Neural cell (in vitro differentiated cells): ENCODE measurements at regions not wholly inside any gene's neighbourhood (a gene's known extent, or its start where the extent isn't known, plus 50 kb on each side); places are given as distances from the start of the nearest gene placed in this dataset.

Experiments used
- H2AFZ ChIP-seq: fragments of 200-600, 300-800 bp; sonication (generic), shearing (Covaris generic); 2 replicates; pipeline ENCODE4 v1.6.0; 2014; ENCODE audit warnings: low read depth, mild to moderate bottlenecking, antibody characterized with exemption, low read length, moderate library complexity
- H3F3A ChIP-seq: fragments of 200-600 bp; shearing (Covaris generic); 2 replicates; pipeline ENCODE4 v1.6.1; 2016; ENCODE audit warnings: mild to moderate bottlenecking, moderate library complexity, mixed read lengths, antibody characterized with exemption, low read length; ENCODE audit not compliant: insufficient read depth, poor library complexity, severe bottlenecking
- H3K27ac ChIP-seq: fragments of 200-600, 300-800 bp; sonication (generic), shearing (Covaris generic); 2 replicates; pipeline ENCODE4 v1.5.1; 2014; ENCODE audit warnings: mild to moderate bottlenecking, low read length, moderate library complexity
- H3K27me3 ChIP-seq: fragments of 300-800, 200-600 bp; sonication (generic), shearing (Covaris generic); 2 replicates; pipeline ENCODE4 v1.6.0; 2014; ENCODE audit warnings: mild to moderate bottlenecking, low read depth, low read length, moderate library complexity; ENCODE audit not compliant: insufficient read depth
- H3K36me3 ChIP-seq: fragments of 300-800, 200-600 bp; sonication (generic), shearing (Covaris generic); 2 replicates; pipeline ENCODE4 v1.5.1; 2014; ENCODE audit warnings: mild to moderate bottlenecking, antibody characterized with exemption, low read length, moderate library complexity; ENCODE audit not compliant: insufficient read depth
- H3K4me2 ChIP-seq: fragments of 300-800, 200-600 bp; sonication (generic), shearing (Covaris generic); 2 replicates; pipeline ENCODE4 v1.6.0; 2014; ENCODE audit warnings: mild to moderate bottlenecking, low read length
- H3K4me3 ChIP-seq: fragments of 300-800, 200-600 bp; sonication (generic), shearing (Covaris generic); 2 replicates; pipeline ENCODE4 v1.5.1; 2014; ENCODE audit warnings: mild to moderate bottlenecking, low read length, moderate library complexity
- H3K79me2 ChIP-seq: fragments of 200-600 bp; shearing (Covaris generic); replicated peaks from 2 replicates; pipeline ENCODE4 v1.6.0; 2014; ENCODE audit warnings: mild to moderate bottlenecking, low read length, moderate library complexity; ENCODE audit not compliant: insufficient read depth
- H3K9ac ChIP-seq: fragments of 300-800, 200-600 bp; sonication (generic), shearing (Covaris generic); 2 replicates; pipeline ENCODE4 v1.6.1; 2016; ENCODE audit warnings: mild to moderate bottlenecking, low read length, mixed read lengths
- H3K9me2 ChIP-seq: fragments of 200-600 bp; shearing (Covaris generic); 2 replicates; pipeline ENCODE4 v1.6.1; 2016; ENCODE audit warnings: mild to moderate bottlenecking, low read length, mixed read lengths; ENCODE audit not compliant: insufficient read depth
- H3K9me3 ChIP-seq: fragments of 200-600, 300-800 bp; sonication (generic), shearing (Covaris generic); 2 replicates; pipeline ENCODE4 v1.6.1; 2016; ENCODE audit warnings: mild to moderate bottlenecking, mixed run types, low read length, moderate library complexity, mixed read lengths
- H4K20me1 ChIP-seq: fragments of 200-600 bp; shearing (Covaris generic); 2 replicates; pipeline ENCODE4 v1.6.1; 2016; ENCODE audit warnings: mild to moderate bottlenecking, mixed run types; ENCODE audit not compliant: insufficient read depth
- EP300 ChIP-seq: fragments of 450-650 bp; conservative IDR thresholded peaks from 2 replicates; pipeline ENCODE4 v1.6.1; 2014; ENCODE audit warnings: antibody characterized with exemption, mild to moderate bottlenecking, moderate library complexity; ENCODE audit not compliant: poor library complexity, severe bottlenecking
- EZH2 ChIP-seq: fragments of 200-600, 300-800 bp; shearing (Covaris generic), sonication (generic); IDR thresholded peaks from 2 replicates; pipeline ENCODE4 v1.6.1; 2014; ENCODE audit warnings: antibody characterized with exemption, low read length, borderline replicate concordance, mild to moderate bottlenecking; ENCODE audit not compliant: insufficient read depth, poor library complexity, severe bottlenecking
- MXI1 ChIP-seq: fragments of 450-650 bp; conservative IDR thresholded peaks from 2 replicates; pipeline ENCODE4 v1.6.1; 2014; ENCODE audit warnings: antibody characterized with exemption, mild to moderate bottlenecking; ENCODE audit not compliant: poor library complexity, severe bottlenecking
- POLR2AphosphoS5 ChIP-seq: IDR thresholded peaks from 2 replicates; pipeline ENCODE4 v1.6.1; 2012
- RAD21 ChIP-seq: fragments of 450-650 bp; conservative IDR thresholded peaks from 2 replicates; pipeline ENCODE4 v1.6.1; 2014; ENCODE audit warnings: antibody characterized with exemption, mild to moderate bottlenecking, moderate library complexity
- SMC3 ChIP-seq: fragments of 450-650 bp; conservative IDR thresholded peaks from 2 replicates; pipeline ENCODE4 v1.6.1; 2014; ENCODE audit warnings: antibody characterized with exemption, mild to moderate bottlenecking, moderate library complexity; ENCODE audit not compliant: poor library complexity
- TAF1 ChIP-seq: IDR thresholded peaks from 2 replicates; pipeline ENCODE4 v1.6.1; 2012; ENCODE audit warnings: low read depth
- TF ChIP-seq, protein P1 (sequence below): fragments of 450-650 bp; IDR thresholded peaks from 2 replicates; pipeline ENCODE4 v1.5.1; 2014; ENCODE audit warnings: antibody characterized with exemption, mild to moderate bottlenecking, moderate library complexity; ENCODE audit not compliant: poor library complexity, severe bottlenecking
- TF ChIP-seq, protein P2 (sequence below): IDR thresholded peaks from 2 replicates; pipeline ENCODE4 v1.6.1; 2012; ENCODE audit warnings: borderline replicate concordance

DNA sequence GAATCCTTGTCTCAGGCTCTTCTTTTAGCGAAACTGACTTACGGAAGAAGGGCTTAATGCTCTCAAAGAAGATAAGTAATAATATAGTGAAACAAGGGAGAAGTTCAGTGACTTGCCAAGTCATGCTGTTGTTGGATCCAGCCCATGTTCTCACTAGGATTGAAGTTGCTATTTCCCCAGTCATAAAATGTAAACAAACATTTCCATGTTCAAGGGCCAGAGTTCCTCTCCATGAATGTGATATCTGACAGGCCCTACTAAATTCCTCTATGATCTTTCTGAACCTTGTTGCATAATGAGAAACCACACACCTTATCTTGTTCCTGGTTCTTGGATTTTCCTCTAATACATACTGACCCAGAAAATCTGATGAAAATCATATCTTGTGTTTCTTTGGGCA lies 876.5 kb upstream of the B3GALT2 start:
- H2AFZ ChIP-seq: no peak overlapping the region
- no peak overlapping the region for H3K9ac ChIP-seq
- no peaks in the 10 kb centered on the region for H3K36me3 ChIP-seq
- no peak overlapping the region for H3K4me3 ChIP-seq
- no peaks in the 10 kb centered on the region for H3K27me3 ChIP-seq
- H3K27ac ChIP-seq: no peak overlapping the region
- no peaks in the 10 kb centered on the region for H3K9me3 ChIP-seq
- H3F3A ChIP-seq: no peaks in the 10 kb centered on the region
- no peaks in the 10 kb centered on the region for H4K20me1 ChIP-seq
- H3K79me2 ChIP-seq: no peaks in the 10 kb centered on the region
- no peak overlapping the region for H3K4me2 ChIP-seq
- H3K9me2 ChIP-seq: no peaks in the 10 kb centered on the region
- TF ChIP-seq EZH2 (no peak), POLR2AphosphoS5 (no peak), EP300 (no peak), TAF1 (no peak), SMC3 (no peak), RAD21 (no peak), MXI1 (no peak)
- TF ChIP-seq, protein P1, sequence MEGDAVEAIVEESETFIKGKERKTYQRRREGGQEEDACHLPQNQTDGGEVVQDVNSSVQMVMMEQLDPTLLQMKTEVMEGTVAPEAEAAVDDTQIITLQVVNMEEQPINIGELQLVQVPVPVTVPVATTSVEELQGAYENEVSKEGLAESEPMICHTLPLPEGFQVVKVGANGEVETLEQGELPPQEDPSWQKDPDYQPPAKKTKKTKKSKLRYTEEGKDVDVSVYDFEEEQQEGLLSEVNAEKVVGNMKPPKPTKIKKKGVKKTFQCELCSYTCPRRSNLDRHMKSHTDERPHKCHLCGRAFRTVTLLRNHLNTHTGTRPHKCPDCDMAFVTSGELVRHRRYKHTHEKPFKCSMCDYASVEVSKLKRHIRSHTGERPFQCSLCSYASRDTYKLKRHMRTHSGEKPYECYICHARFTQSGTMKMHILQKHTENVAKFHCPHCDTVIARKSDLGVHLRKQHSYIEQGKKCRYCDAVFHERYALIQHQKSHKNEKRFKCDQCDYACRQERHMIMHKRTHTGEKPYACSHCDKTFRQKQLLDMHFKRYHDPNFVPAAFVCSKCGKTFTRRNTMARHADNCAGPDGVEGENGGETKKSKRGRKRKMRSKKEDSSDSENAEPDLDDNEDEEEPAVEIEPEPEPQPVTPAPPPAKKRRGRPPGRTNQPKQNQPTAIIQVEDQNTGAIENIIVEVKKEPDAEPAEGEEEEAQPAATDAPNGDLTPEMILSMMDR: no peak
- TF ChIP-seq, protein P2, sequence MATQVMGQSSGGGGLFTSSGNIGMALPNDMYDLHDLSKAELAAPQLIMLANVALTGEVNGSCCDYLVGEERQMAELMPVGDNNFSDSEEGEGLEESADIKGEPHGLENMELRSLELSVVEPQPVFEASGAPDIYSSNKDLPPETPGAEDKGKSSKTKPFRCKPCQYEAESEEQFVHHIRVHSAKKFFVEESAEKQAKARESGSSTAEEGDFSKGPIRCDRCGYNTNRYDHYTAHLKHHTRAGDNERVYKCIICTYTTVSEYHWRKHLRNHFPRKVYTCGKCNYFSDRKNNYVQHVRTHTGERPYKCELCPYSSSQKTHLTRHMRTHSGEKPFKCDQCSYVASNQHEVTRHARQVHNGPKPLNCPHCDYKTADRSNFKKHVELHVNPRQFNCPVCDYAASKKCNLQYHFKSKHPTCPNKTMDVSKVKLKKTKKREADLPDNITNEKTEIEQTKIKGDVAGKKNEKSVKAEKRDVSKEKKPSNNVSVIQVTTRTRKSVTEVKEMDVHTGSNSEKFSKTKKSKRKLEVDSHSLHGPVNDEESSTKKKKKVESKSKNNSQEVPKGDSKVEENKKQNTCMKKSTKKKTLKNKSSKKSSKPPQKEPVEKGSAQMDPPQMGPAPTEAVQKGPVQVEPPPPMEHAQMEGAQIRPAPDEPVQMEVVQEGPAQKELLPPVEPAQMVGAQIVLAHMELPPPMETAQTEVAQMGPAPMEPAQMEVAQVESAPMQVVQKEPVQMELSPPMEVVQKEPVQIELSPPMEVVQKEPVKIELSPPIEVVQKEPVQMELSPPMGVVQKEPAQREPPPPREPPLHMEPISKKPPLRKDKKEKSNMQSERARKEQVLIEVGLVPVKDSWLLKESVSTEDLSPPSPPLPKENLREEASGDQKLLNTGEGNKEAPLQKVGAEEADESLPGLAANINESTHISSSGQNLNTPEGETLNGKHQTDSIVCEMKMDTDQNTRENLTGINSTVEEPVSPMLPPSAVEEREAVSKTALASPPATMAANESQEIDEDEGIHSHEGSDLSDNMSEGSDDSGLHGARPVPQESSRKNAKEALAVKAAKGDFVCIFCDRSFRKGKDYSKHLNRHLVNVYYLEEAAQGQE: no peak

DNA sequence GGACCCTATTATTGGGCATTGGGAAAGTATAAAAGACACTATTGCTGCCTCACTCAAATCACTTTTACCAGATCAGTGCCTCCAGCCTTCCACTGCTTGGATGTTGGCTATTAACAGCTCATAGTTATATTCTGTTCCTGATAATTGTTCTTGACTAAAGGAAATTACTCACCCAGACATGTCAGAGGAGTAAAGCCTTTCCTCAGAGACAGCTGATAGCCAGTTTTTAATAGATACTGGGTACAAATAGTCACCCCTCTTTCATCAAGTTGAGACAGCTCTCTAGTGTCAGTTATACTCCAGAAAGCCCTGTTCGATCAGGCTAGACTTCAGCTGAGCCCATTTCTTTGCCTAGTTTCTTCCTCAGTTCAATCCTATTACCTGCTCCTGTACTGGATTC lies 876.1 kb upstream of the B3GALT2 start:
- TF ChIP-seq, protein P2: no peak
- TF ChIP-seq RAD21 (no peak), EP300 (no peak), EZH2 (no peak), TAF1 (no peak), POLR2AphosphoS5 (no peak), MXI1 (no peak), SMC3 (no peak)
- TF ChIP-seq, protein P1: no peak
- Histone ChIP-seq H3K36me3 (no peaks in the 10 kb centered on the region), H2AFZ (no peak overlapping the region), H4K20me1 (no peaks in the 10 kb centered on the region), H3K79me2 (no peaks in the 10 kb centered on the region), H3K9me2 (no peaks in the 10 kb centered on the region), H3K27ac (no peak overlapping the region), H3K9ac (no peak overlapping the region), H3F3A (no peaks in the 10 kb centered on the region), H3K27me3 (no peaks in the 10 kb centered on the region), H3K4me3 (no peak overlapping the region), H3K9me3 (no peaks in the 10 kb centered on the region), H3K4me2 (no peak overlapping the region)
